Hippocampal formation (tissue), 2 donors: ENCODE measurements at regions not wholly inside any gene's neighbourhood (a gene's known extent, or its start where the extent isn't known, plus 50 kb on each side); places are given as distances from the start of the nearest gene placed in this dataset.
"Not testable (repeated sequence)": the region's sequence is repeated elsewhere in the genome, so short reads cannot be mapped to it uniquely, and the experiment has no call there.

Experiments used
- DNase-seq, 2 donors: peaks; one replicate each; lab custom pipeline; 2025; lab: John Stamatoyannopoulos, UW

DNA sequence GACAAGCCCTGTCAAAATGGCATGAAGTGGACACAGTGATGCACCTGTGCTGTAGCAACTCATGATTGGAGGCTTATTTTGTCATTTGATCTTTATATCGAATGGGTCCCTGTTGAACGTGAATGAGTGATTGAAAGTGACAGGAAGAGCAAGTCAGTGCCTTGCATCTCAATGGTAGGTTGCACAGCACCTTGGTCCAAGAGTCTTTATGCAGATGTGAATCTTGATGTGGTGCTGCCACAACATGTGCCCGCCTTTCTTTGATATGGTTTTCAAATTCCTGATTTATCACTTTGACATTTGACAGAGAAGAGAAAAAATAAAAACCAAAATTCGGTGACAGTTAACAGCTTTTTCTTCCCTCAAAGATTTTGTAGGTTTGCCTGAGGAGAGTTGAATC is 1182.4 kb downstream of the DNAJB9 start:
- no peak for DNase-seq

DNA sequence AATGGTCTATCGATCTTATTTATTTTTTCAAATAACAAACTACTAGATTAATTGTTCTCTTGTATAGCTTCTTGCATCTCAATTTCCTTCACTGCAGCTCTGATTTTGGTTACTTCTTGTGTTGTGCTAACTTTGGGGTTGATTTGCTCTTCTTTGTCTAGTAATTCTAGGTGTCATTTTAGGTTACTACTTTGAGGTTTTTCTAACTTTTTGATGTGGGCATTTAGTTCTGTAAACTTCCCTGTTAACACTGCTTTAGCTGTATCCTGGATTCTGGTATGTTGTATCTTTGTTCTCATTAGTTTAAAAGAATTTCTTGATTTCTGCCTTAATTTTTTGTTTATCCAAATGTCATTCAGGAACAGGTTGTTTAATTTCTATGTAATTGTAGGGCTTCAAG is 1188.0 kb downstream of the DNAJB9 start:
- no peak for DNase-seq

DNA sequence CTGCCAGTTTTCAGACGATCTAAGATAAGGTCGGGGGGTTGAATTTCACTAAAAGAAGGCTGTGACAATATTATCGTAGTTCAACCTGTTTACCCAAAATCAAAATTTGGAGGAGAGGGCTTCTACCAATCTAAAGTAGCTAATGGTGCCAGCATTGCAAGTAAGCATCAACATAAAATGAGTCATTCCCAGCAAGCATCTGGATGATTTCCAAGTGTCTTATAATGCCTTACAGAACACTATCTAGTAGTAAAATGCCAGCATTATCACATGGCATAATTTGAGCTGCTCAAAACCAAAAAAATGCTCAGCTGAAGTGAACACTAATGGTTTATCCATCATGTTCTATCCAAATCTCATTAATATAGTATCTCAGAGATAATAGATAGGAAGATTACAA is 1193.9 kb downstream of the DNAJB9 start:
- DNase-seq: no peak

DNA sequence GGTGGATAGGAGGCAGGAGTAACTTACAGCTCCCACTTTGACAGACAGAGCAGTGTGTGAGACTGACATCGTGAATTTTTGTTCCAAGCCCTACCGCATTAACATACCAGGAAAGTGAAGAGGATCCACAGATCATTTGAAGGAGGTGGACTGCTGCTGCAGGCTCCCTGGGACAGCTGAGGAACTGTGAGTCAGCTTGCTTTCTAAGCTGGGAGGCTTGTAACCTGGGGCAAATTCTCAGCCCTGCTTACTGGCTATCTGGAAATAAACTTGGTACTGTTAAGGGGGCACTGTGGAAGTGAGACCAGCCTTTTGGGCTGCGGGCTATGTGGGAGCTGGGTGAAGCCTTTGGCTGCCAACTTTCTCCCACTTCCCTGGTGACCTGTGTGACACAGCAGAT is 1202.5 kb downstream of the DNAJB9 start:
- DNase-seq: no peak

DNA sequence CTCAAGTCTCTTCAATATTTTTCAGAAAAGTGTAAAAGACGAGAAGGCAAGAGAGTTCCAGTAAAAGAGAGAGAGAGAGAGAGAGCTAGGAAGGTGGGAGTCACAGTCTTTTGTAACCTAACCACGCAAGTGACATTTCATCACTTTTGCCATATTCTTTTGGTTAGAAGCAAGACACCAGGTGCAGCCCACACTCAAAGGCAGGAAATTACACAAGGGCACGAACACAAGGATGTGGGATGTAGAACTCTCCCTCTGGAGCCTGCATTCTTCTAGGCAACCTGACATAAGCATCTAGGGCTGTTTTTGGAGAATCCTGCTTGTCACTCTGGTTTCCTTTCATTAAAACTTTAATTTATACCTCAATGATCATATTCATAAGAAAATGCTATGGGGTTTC is 1213.1 kb downstream of the DNAJB9 start:
- DNase-seq: no peak

DNA sequence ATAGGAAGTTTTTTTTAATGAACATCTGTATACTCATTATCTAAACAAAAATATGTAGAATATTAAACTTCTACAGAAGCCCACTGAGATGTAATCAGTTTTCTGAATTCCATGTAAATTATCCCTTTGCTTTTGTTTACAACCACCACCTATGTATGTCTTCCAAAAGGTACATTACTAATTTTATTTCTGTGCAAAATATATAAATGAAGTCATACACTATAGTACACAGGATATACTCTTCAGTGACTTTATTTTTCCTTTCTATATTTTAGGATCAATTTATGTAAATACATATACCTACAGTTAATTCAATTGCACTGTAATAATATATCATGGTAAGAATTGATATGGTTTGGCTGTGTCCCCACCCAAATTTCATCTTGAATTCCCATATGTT is 1236.9 kb downstream of the DNAJB9 start:
- no peak for DNase-seq

DNA sequence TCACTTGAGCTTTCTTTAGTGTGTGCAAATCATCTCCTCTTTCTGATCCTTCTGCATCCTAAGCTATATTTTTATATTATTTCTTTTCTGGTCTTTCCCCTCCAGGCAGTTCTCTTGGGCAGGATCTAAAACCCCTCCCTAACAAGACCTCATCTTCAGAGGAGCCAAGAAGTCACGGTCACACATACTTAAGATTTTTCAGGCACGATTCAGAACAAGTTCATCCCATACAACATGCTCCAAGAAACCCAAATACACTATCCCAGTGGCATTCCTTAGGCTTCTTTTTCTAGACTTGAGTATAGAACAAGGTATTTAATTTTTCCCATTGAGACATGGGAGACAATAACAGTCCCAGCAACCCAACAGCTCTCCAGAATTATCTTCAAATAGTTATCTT is 1251.5 kb downstream of the DNAJB9 start:
- no peak for DNase-seq

DNA sequence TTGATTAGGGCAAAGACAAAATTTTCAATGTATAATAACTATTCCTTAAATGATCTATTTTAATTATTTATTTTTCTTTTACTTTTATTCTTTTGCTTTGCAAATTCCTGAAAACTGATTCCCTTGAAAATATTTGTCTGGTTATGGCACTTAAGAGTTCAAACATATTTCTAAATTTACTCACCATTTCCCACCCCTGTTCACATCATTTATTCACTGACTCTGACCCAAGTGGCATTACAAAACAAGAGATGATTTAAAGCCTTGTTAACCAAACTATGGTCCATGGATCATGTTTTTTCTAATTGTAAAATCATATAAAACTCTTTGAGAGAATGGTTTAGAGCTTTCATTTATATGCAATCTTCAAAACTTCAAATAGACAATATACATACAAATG is 1256.1 kb upstream of the LRRN3 start:
- no peak for DNase-seq

DNA sequence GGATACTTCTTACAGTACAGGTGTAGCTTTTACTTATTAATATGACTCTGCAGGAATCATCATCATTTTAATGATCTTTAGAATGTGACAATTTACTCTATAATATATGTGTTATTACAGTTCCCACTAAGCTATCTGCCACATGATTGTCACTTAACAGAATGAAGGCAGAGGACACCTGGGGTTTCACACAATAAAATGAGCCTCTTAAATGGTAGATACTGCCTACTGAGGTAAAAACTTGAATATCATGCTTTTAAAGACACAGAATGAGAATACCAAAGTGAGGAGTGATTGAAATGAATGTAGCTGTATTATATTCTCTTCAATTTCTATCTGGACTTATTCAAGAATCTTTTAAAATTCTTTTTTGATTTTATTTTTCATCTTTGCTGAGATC is 1255.3 kb upstream of the LRRN3 start:
- no peak for DNase-seq

DNA sequence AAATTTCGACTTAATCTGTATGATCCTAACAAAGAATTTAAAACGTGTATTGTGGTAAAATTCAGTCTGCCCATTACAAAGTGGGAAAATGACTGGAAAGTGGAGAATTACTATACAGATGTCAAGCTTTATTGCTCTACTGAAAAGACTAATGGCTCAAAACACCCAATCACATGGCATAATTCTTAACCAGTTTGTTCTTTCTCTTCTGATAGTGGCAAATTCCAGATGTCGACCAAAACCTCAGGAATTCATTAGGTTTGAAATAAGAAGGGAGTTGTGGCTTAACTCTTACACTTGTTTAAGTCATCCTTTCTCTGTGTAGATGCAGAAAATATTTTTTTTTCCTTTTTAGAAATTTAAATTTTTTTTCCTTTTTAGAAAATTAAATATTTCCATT is 1254.9 kb upstream of the LRRN3 start:
- no peak for DNase-seq

DNA sequence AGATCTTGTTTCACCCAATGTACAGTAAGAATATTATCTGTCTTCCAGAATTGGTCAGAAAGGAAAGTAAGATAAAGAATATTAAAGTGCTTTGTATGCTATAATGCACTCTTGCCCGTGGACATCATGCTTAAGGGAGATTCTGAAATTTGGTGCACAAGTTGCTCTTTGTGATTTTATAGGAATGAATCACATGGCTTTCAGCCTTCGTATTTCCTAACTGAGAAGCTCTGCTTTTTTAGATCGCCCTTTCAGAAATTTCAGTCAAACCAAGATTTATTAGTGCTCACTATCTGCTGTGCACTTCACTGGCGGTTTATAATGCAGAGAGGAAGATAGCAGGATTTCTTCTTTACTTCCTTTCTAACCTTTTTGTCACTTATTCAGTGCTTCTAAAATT is 1248.5 kb upstream of the LRRN3 start:
- no peak for DNase-seq

DNA sequence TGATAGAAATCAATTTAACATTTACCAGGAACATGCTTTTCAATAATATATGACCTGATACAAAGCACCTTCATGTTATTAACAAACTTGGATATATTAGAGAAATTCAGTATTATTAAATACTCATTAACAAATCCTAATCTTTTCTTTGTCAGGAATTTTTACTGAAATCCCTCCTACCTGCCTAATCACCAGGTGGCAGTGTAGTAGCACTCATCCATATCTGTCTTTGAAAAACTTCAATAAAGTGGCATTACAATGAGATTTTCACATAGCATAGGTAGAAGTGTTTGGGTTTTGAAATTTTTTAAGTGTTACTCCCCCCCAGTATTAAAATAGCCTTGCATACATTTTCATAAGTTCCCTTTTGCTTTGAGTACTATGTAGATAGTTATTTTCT is 1246.6 kb upstream of the LRRN3 start:
- peak in 1 of 2 donors; percentile 10 for DNase-seq

DNA sequence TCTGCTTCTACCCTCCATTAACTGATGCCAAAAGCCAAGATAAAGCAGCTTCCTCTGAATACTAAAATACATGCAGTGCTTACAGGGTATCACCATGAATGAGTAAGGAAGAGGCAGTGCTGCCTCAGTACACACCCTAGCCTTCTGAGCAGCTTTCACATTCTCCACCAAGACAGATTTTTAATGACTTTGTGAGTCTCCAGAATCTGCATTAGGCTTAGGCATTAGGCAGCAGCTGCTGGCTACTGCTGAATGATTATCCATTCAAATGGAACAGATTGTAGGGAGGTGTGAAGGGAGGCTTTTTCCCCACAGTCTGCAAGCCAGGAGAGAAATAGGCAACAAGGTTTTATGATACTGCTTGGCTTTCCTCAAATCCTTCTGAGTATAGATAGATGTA is 1226.7 kb upstream of the LRRN3 start:
- peak in 1 of 2 donors; percentile 9 for DNase-seq

DNA sequence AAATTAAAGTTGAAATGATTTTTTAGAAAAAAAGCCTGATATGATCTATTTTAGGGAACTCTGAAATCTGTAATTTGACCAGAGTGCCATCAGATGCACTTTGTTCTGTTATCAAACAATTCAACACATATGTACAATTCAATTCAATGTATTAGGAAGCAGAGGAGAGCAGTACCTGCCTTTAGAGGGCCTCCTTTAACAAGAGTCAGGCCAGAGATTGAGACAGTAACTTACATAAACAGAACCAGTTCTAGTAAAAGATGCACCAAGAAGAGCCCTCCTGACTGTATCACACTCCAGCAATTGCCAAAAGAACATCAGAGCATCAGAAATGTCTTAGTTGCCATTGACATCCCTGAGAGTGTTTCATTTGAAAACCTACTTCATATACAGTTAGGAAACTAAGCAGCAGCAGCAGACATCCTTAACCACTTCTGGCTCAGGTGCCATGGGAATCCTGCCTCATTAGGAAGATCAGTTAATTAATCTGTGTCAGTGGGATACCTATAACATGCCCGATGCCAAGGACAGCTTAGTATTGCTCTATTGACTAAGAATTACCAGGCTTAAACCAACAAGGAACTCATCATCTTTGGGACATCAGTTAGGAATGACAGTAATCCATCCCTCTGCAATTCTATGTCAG is 1222.6 kb upstream of the LRRN3 start:
- DNase-seq: no peak

DNA sequence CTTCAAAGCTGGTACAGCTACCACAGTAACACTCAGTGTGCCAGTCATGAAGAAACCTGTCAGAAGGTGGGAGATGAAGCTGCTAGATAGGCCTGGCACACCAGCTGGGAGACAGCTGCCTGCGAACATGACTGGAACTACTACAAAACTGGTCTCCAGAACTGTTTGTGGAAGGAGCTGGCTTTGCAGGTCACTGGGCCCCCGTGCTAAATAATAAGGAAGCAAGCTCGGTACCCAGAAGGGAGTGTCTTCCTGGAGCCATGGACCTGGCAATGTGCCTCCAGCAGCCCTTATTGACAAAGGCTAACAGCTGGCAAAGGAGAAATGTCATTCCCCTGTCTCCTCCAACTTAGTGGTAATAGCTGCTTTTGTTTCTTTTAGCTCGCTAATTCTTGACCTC is 1217.6 kb upstream of the LRRN3 start:
- no peak for DNase-seq

DNA sequence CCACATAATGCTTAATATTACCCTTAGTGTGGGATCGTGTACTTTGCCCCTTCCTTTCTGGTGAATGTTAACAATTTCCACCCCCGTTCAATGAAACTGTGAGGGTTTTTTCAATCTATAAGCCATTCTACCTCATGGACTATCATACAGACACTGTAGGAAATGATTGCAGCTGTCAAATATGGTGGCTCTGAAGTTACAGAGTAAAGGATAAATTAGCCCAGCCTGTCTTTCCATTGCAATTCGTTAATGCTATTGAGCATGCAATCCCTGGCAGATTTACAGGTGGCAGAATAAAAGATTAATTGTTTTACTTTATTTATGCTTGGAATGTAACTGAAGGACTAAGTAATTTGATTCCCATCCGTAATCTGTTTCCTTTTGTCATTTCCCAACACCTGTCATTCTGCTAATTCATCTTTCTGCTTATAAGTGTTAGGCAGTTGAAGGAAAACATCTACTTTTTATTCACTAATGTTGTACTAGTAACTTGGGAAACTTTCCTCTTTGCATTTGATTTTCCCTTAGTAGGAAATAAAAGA is 1211.6 kb upstream of the LRRN3 start:
- DNase-seq: no peak

DNA sequence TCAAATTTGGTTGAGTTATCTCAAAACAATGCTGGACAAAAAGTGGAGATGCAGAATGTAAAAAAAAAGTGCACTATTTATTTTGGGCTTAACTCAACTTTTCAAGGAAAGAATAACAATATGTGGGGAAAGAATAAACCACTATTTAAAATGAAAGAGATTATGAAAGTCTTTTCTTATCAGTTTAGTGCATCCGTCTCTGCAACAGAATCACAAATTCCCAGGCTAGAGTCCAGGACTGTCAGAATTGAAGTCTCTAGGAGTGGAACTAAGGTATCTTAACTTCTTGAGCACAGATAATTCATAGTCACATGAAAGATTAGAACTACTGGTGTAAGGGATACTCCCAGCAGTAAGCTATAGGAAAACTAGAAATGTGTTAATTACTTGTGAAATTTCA is 1200.3 kb upstream of the LRRN3 start:
- no peak for DNase-seq

DNA sequence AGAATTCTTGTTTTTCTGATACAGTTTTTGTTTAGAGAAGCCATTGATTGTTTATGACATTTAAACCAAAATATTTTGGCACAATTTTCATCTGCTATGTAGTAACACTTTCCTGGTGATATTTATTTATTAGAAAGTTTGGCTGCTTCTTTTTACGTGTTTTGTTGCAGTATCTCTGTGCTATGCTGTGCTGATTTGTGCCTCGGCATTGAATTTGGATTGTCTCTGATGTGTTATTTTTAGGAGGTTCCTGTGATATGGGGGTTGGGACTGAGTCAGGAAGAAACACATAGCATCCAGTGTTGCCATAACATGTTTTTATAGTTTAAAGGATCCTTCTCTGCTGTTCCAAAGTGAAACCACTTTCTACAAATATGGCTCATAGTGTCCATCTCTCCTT is 1197.7 kb upstream of the LRRN3 start:
- DNase-seq: no peak

DNA sequence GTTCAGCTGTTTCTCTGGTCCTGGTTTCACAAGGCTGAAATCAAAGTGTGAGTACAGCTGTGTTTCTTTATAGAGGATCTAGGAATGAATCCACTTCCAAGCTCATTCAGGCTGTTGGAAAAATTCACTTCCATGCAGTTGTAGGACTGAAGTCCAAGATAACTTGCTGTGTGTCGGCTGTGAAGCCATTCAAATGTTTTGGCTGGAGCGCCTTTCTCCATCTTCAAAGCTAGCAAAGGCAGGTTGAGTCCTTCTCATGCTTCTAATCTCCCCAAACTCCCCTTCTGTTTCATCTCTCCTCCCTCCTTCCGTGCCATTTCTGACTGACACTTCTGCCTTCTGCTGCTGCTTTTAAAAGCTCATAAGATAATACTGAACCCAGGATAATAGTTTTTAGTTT is 1195.4 kb upstream of the LRRN3 start:
- DNase-seq: no peak

DNA sequence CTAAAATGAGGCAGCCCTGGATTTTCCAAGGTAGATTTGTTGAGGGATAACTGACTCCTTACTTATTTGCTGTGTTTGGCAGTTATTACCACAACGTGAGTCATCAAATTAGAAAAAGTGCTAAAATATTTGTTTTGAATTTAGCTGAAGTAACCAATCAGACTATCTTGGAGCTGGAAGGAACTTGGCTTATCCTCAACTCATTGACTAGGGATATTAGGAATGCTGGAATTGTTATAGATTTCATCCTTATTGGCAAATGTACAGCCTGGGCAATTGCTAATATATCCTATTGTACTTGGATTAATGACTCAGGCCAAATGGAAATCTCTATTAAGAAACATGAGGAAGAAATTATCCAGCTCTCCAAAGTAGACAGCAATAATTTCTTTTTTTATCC is 1189.0 kb upstream of the LRRN3 start:
- no peak for DNase-seq

DNA sequence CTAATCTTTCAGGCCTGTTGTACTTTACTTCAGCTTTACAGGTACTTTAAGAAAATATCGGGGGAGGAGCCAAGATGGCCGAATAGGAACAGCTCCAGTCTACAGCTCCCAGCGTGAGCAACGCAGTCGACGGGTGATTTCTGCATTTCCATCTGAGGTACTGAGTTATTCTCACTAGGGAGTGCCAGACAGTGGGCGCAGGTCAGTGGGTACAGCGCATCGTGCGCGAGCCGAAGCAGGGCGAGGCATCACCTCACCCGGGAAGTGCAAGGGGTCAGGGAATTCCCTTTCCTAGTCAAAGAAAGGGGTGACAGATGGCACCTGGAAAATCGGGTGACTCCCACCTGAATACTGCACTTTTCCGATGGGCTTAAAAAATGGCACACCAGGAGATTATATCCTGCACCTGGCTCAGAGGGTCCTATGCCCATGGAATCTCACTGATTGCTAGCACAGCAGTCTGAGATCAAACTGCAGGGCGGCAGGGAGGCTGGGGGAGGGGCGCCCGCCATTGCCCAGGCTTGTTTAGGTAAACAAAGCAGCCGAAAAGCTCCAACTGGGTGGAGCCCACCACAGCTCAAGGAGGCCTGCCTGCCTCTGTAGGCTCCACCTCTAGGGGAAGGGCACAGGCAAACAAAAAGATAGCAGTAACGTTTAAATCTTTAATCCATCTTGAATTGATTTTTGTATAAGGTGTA is 1185.4 kb upstream of the LRRN3 start:
- DNase-seq: not testable (repeated sequence)

DNA sequence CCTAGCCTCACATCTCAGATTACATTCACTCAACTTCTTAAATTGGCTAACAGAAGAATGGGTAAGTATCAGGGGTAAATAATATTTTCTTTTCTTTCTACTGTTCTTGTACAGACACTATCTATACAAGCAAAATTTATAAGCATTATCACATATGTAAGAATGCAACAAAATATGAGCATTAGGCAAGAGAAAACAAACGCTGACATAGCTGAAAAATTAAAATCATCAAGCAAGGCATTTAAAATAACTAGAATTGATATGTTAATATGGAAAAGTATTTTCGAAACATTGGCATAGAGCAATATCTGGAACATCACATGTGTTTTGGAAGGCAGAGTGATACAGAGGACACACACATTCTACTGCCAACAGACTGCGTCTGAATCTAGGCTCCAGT is 1175.3 kb upstream of the LRRN3 start:
- DNase-seq: no peak

DNA sequence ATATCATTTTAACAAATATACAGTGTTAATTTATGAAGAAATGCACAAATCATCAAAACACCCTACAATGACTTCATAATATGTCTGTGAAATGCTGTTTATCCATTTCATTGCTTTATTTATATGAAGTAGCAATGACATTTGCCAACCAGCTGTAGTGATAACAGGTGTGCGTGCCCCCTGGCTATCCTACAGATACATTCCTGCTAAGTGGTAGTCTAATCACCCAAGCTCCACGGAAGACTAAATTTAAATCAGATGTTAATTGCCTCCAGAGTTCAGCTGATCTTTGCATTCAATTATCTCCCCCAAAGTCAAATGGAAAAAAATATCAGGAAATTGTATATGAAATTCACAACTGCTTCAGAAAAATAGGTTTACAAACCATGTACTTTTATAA is 1164.2 kb upstream of the LRRN3 start:
- no peak for DNase-seq

DNA sequence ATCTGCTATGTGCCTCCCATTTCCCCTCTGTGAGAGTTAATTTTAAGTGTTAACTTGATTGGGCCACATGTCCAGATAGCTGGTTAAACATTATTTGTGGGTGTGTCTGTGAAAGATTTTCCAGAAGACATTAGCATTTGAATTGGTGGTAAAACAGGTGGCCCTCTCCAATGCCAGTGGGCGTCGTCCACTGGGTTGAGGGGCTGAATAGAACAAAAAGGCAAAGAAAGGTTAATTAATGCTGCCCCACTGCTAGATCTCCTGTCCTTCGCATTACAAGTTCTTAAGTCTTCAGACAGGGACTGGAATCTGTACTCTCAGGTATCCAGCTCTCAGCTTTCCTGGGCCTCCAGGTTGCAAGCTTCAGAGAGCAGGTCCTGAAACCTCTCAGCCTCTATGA is 1160.9 kb upstream of the LRRN3 start:
- no peak for DNase-seq
